ENCODE measurements at regions not wholly inside any gene's neighbourhood (a gene's known extent, or its start where the extent isn't known, plus 50 kb on each side); places are given as distances from the start of the nearest gene placed in this dataset.

- Histone ChIP-seq H3K4me3 (ENCODE audit: low read depth, low read length) (no peak overlapping the region), H3K36me3 (replicated peaks) (no peaks in the 10 kb centered on the region), H3K27me3 (replicated peaks) (no peaks in the 10 kb centered on the region), H3K27ac (no peak overlapping the region)
- in situ Hi-C loops (cut with HindIII; ENCODE audit: low pct_ligation_motif_present, low sequenced_read_pairs), result no loop called here
- no peak for DNase-seq
- no peak for TF ChIP-seq CTCF (IDR thresholded peaks at IDR 0.05; ENCODE audit: low read depth, low read length, missing control alignments)
Observed at GRCh38 chr9:7507566-7508270, 291.9 kb downstream of the DMAC1 start.

GRCh38 chr9:7507026-7507425, 292.6 kb downstream of the DMAC1 start:
- Histone ChIP-seq H3K27me3 (replicated peaks) (no peaks in the 10 kb centered on the region), H3K27ac (no peak overlapping the region), H3K4me3 (ENCODE audit: low read depth, low read length) (no peak overlapping the region), H3K36me3 (replicated peaks) (no peaks in the 10 kb centered on the region)
- in situ Hi-C loops (cut with HindIII; ENCODE audit: low pct_ligation_motif_present, low sequenced_read_pairs), result no loop called here
- no peak for TF ChIP-seq CTCF (IDR thresholded peaks at IDR 0.05; ENCODE audit: low read depth, low read length, missing control alignments)
- DNase-seq, result no peak

GRCh38 chr9:7500521-7500920, 299.1 kb downstream of the DMAC1 start:
- in situ Hi-C loops (cut with HindIII; ENCODE audit: low pct_ligation_motif_present, low sequenced_read_pairs), result no loop called here
- no peak for DNase-seq
- Histone ChIP-seq H3K4me3 (ENCODE audit: low read depth, low read length) (no peak overlapping the region), H3K27me3 (replicated peaks) (no peaks in the 10 kb centered on the region), H3K27ac (no peak overlapping the region), H3K36me3 (replicated peaks) (no peaks in the 10 kb centered on the region)
- TF ChIP-seq CTCF (IDR thresholded peaks at IDR 0.05; ENCODE audit: low read depth, low read length, missing control alignments), result no peak

GRCh38 chr9:7491641-7492040, 307.9 kb downstream of the DMAC1 start:
- in situ Hi-C loops (cut with HindIII; ENCODE audit: low pct_ligation_motif_present, low sequenced_read_pairs), result no loop called here
- Histone ChIP-seq H3K27me3 (replicated peaks) (no peaks in the 10 kb centered on the region), H3K4me3 (ENCODE audit: low read depth, low read length) (no peak overlapping the region), H3K36me3 (replicated peaks) (no peaks in the 10 kb centered on the region), H3K27ac (no peak overlapping the region)
- TF ChIP-seq CTCF (IDR thresholded peaks at IDR 0.05; ENCODE audit: low read depth, low read length, missing control alignments), result no peak
- DNase-seq, result no peak

GRCh38 chr9:7490317-7491108, 309.1 kb downstream of the DMAC1 start:
- in situ Hi-C loops (cut with HindIII; ENCODE audit: low pct_ligation_motif_present, low sequenced_read_pairs), result no loop called here
- no peak overlapping the region for H3K27ac ChIP-seq
- no peak overlapping the region for H3K4me3 ChIP-seq (ENCODE audit: low read depth, low read length)
- no peaks in the 10 kb centered on the region for H3K36me3 ChIP-seq (replicated peaks)
- no peak for TF ChIP-seq CTCF (IDR thresholded peaks at IDR 0.05; ENCODE audit: low read depth, low read length, missing control alignments)
- DNase-seq, result no peak
- H3K27me3 ChIP-seq (replicated peaks), result no peaks in the 10 kb centered on the region

All from brain microvascular endothelial cell (primary cell).